MCF 10A (cell line): ENCODE measurements at regions not wholly inside any gene's neighbourhood (a gene's known extent, or its start where the extent isn't known, plus 50 kb on each side); places are given as distances from the start of the nearest gene placed in this dataset.

Experiments
- BruUV-seq: library from RNA; stranded (reverse); fragments of 400-500 nt; replicated peaks from 2 replicates; lab custom pipeline; 2021; lab: Mats Ljungman, UMichigan
- CTCF ChIA-PET: fragments of 300-600 bp; sonication (Branson Sonifier 250); formaldehyde crosslinking; extraction: SDS; loops from one replicate; lab custom pipeline; 2021; ENCODE audit warnings: antibody characterized with exemption, inconsistent platforms; lab: Yijun Ruan, JAX
- POLR2A ChIA-PET: fragments of 300-600, 350-650 bp; sonication (Branson Sonifier 250); formaldehyde crosslinking; extraction: SDS; loops from one replicate; lab custom pipeline; 2020; ENCODE audit warnings: antibody characterized with exemption, inconsistent platforms; lab: Yijun Ruan, JAX
- DNase-seq: peaks from one replicate; pipeline ENCODE4 v3.0.0-alpha.2; 2018; ENCODE audit not compliant: unreplicated experiment
- H3K27ac Mint-ChIP-seq: one replicate; pipeline ENCODE4 v1.8.0; 2022; ENCODE audit warnings: mild to moderate bottlenecking, low read depth, mixed read lengths; ENCODE audit not compliant: unreplicated experiment
- H3K27me3 Mint-ChIP-seq: one replicate; pipeline ENCODE4 v1.8.0; 2022; ENCODE audit warnings: mixed read lengths; ENCODE audit not compliant: insufficient read depth, unreplicated experiment
- H3K36me3 Mint-ChIP-seq: one replicate; pipeline ENCODE4 v1.8.0; 2022; ENCODE audit warnings: mild to moderate bottlenecking, moderate library complexity, mixed read lengths; ENCODE audit not compliant: insufficient read depth, unreplicated experiment
- H3K4me1 Mint-ChIP-seq: one replicate; pipeline ENCODE4 v1.8.0; 2022; ENCODE audit warnings: mixed read lengths; ENCODE audit not compliant: insufficient read depth, unreplicated experiment
- H3K4me3 Mint-ChIP-seq: one replicate; pipeline ENCODE4 v1.8.0; 2022; ENCODE audit warnings: mild to moderate bottlenecking, moderate library complexity, mixed read lengths; ENCODE audit not compliant: unreplicated experiment
- H3K9me3 Mint-ChIP-seq: one replicate; pipeline ENCODE4 v1.8.0; 2022; ENCODE audit warnings: mixed read lengths; ENCODE audit not compliant: unreplicated experiment
- intact Hi-C: fragments of 100-400 bp; cut with micrococcal nuclease; formaldehyde crosslinking; loops from 2 replicates; pipeline ENCODE4 v1.14.1; 2022
- TF ChIP-seq, protein P1 (sequence below): fragments of 200-600 bp; IDR thresholded peaks from one replicate; pipeline ENCODE4 v1.8.0; 2022; ENCODE audit warnings: antibody characterized with exemption, mild to moderate bottlenecking; ENCODE audit not compliant: unreplicated experiment

- no peak overlapping the region for H3K4me3 Mint-ChIP-seq
- BruUV-seq = no TSS peak
- ChIA-PET POLR2A (interaction anchor here (0.8 to 1.8 kb wide), 5 partner anchors 9 to 81 kb away, joined by 4 to 7 read pairs (median 5); partner anchors contain the start of gene ARHGAP29), CTCF (interaction anchor here (0.5 to 2.7 kb wide), 7 partner anchors 16 to 291 kb away, joined by 3 to 17 read pairs (median 3); no protein-coding TSS in a partner anchor)
- intact Hi-C loops = no loop called here
- DNase-seq = peak; percentile 23
- peaks cover 7% of the 10 kb centered on the region for H3K4me1 Mint-ChIP-seq
- H3K27ac Mint-ChIP-seq = peak overlapping the region; percentile 65
- no peaks in the 10 kb centered on the region for H3K9me3 Mint-ChIP-seq
- no peaks in the 10 kb centered on the region for H3K27me3 Mint-ChIP-seq
- TF ChIP-seq, protein P1, sequence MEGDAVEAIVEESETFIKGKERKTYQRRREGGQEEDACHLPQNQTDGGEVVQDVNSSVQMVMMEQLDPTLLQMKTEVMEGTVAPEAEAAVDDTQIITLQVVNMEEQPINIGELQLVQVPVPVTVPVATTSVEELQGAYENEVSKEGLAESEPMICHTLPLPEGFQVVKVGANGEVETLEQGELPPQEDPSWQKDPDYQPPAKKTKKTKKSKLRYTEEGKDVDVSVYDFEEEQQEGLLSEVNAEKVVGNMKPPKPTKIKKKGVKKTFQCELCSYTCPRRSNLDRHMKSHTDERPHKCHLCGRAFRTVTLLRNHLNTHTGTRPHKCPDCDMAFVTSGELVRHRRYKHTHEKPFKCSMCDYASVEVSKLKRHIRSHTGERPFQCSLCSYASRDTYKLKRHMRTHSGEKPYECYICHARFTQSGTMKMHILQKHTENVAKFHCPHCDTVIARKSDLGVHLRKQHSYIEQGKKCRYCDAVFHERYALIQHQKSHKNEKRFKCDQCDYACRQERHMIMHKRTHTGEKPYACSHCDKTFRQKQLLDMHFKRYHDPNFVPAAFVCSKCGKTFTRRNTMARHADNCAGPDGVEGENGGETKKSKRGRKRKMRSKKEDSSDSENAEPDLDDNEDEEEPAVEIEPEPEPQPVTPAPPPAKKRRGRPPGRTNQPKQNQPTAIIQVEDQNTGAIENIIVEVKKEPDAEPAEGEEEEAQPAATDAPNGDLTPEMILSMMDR = no peak
- no peaks in the 10 kb centered on the region for H3K36me3 Mint-ChIP-seq
These were observed 79.7 kb upstream of the ARHGAP29 start for GRCh38 chr1:94316836-94317789.

DNA sequence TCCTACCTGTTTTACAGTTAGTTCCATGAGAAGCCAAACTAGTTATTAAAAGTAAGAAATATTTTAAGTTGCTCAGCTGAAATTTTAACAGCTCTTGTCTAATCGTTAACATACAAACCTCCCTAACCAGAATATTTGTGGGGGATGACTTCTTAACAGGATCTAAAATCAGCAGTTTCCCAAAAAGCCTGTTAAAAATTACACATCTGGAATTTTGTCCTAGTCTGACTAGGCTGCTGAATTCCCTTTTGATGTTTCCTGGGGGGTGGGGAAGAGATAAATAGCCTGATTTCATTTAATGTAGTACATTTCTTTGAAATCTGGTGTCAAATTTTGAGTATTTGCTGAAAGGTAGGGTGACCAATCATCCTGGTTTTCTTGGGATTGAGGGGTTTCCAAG is 78.8 kb upstream of the ARHGAP29 start:
- BruUV-seq = no TSS peak
- no peak for DNase-seq
- Mint-ChIP-seq H3K27me3 (no peaks in the 10 kb centered on the region), H3K4me3 (no peak overlapping the region), H3K4me1 (peaks cover 7% of the 10 kb centered on the region), H3K9me3 (no peaks in the 10 kb centered on the region), H3K36me3 (no peaks in the 10 kb centered on the region), H3K27ac (no peak overlapping the region)
- TF ChIP-seq, protein P1 = no peak
- POLR2A ChIA-PET = no interaction called here
- intact Hi-C loops = no loop called here
- CTCF ChIA-PET = interaction anchor here (2.7 kb wide), 1 partner anchor 19 kb away, joined by 17 read pairs; no protein-coding TSS in a partner anchor

DNA sequence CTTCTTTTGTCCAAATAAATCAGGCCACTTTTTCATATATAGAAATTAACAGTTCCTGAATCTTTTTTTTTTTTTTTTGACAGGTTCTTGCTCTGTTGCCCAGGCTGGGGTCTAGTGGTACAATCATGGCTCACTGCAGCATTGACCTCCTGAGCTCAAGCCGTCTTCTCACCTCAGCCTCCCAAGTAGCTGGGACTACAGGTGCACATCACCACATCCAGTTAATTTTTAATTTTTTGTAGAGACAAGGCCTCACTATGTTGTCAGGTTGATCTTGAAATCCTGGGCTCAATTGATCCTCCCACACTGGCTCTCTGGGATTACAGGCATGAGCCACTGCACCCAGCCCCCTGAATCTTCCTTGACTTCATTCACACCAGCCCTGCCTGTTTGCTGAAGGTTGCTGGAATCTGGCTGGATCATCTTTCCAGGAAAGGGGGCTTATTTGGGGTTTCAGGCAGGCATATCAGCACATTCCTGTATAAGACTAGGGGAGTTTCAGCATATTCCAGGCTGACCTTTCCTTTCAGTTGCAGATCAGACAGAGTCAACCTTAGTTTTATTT is 78.2 kb upstream of the ARHGAP29 start:
- H3K4me1 Mint-ChIP-seq = peaks cover 7% of the 10 kb centered on the region
- no peak for DNase-seq
- H3K9me3 Mint-ChIP-seq = no peaks in the 10 kb centered on the region
- no peak overlapping the region for H3K27ac Mint-ChIP-seq
- no TSS peak for BruUV-seq
- ChIA-PET CTCF (no interaction called here), POLR2A (no interaction called here)
- H3K27me3 Mint-ChIP-seq = no peaks in the 10 kb centered on the region
- H3K4me3 Mint-ChIP-seq = no peak overlapping the region
- TF ChIP-seq, protein P1 = no peak
- H3K36me3 Mint-ChIP-seq = no peaks in the 10 kb centered on the region
- intact Hi-C loops = no loop called here

- ChIA-PET CTCF (interaction anchor here (1.0 kb wide), 1 partner anchor 29 kb away, joined by 3 read pairs; no protein-coding TSS in a partner anchor), POLR2A (no interaction called here)
- no TSS peak for BruUV-seq
- no peak overlapping the region for H3K27ac Mint-ChIP-seq
- DNase-seq = no peak
- intact Hi-C loops = no loop called here
- no peak overlapping the region for H3K4me3 Mint-ChIP-seq
- H3K9me3 Mint-ChIP-seq = no peaks in the 10 kb centered on the region
- no peaks in the 10 kb centered on the region for H3K27me3 Mint-ChIP-seq
- TF ChIP-seq, protein P1 = no peak
- H3K36me3 Mint-ChIP-seq = no peaks in the 10 kb centered on the region
- peaks cover 7% of the 10 kb centered on the region for H3K4me1 Mint-ChIP-seq
These were observed 77.0 kb upstream of the ARHGAP29 start for GRCh38 chr1:94314222-94314858.
